DMS53 treated with DMSO at 0.1 percent for 48 hours (cell line): ENCODE measurements at regions not wholly inside any gene's neighbourhood (a gene's known extent, or its start where the extent isn't known, plus 50 kb on each side); places are given as distances from the start of the nearest gene placed in this dataset.

Experiments
- DNase-seq: peaks from one replicate; lab custom pipeline; 2025; ENCODE audit not compliant: unreplicated experiment; lab: John Stamatoyannopoulos, UW

- no peak for DNase-seq
Observed at GRCh38 chr16:86016201-86016965, 117.4 kb downstream of the IRF8 start.

- DNase-seq = no peak
Observed at GRCh38 chr16:86018071-86018470, 119.1 kb downstream of the IRF8 start.

GRCh38 chr16:86018487-86018886 is 119.5 kb downstream of the IRF8 start:
- no peak for DNase-seq

GRCh38 chr16:86018941-86019340 is 120.0 kb downstream of the IRF8 start:
- no peak for DNase-seq

- DNase-seq = no peak
Observed at GRCh38 chr16:86019446-86020047, 120.6 kb downstream of the IRF8 start.

- no peak for DNase-seq
Observed at GRCh38 chr16:86020971-86021370, 122.0 kb downstream of the IRF8 start.

- no peak for DNase-seq
Observed at GRCh38 chr16:86022381-86022960, 123.5 kb downstream of the IRF8 start.

- no peak for DNase-seq
Observed at GRCh38 chr16:86024210-86024609, 125.2 kb downstream of the IRF8 start.

GRCh38 chr16:86025706-86026105 is 126.7 kb downstream of the IRF8 start:
- no peak for DNase-seq

GRCh38 chr16:86026171-86026910 is 127.4 kb downstream of the IRF8 start:
- DNase-seq = no peak

- no peak for DNase-seq
Observed at GRCh38 chr16:86026916-86027315, 128.0 kb downstream of the IRF8 start.

GRCh38 chr16:86027373-86028126 is 128.6 kb downstream of the IRF8 start:
- no peak for DNase-seq

GRCh38 chr16:86029131-86029741 is 130.3 kb downstream of the IRF8 start:
- no peak for DNase-seq

- DNase-seq = no peak
Observed at GRCh38 chr16:86030116-86030515, 131.2 kb downstream of the IRF8 start.

- DNase-seq = no peak
Observed at GRCh38 chr16:86031141-86031678, 132.2 kb downstream of the IRF8 start.

GRCh38 chr16:86033016-86033474 is 134.1 kb downstream of the IRF8 start:
- no peak for DNase-seq

- no peak for DNase-seq
Observed at GRCh38 chr16:86033971-86034370, 135.0 kb downstream of the IRF8 start.

GRCh38 chr16:86034421-86034919 is 135.5 kb downstream of the IRF8 start:
- DNase-seq = no peak

GRCh38 chr16:86035906-86036305 is 136.9 kb downstream of the IRF8 start:
- no peak for DNase-seq
